Liver (tissue), 3 donors: ENCODE measurements at regions not wholly inside any gene's neighbourhood (a gene's known extent, or its start where the extent isn't known, plus 50 kb on each side); places are given as distances from the start of the nearest gene placed in this dataset.

Experiments used
- EGR1 ChIP-seq, 2 donors: IDR thresholded peaks; 2 replicates each; pipeline ENCODE4 v1.6.1; 2016 to 2018; ENCODE audit warnings: antibody characterized with exemption in 2 of 2, low read depth in 2 of 2
- FOXA1 ChIP-seq: IDR thresholded peaks from 2 replicates; pipeline ENCODE4 v1.6.1; 2016; ENCODE audit warnings: antibody characterized with exemption
- GABPA ChIP-seq, 2 donors: IDR thresholded peaks in 1 of 2; conservative IDR thresholded peaks in 1 of 2; 2 replicates each; pipeline ENCODE4 v1.6.1; 2016; ENCODE audit warnings: antibody characterized with exemption in 2 of 2, mild to moderate bottlenecking in 1 of 2, moderate library complexity in 1 of 2
- JUND ChIP-seq, 2 donors: IDR thresholded peaks; 2 replicates each; pipeline ENCODE4 v1.6.1; 2016; ENCODE audit warnings: antibody characterized with exemption in 2 of 2
- MAX ChIP-seq: IDR thresholded peaks from 2 replicates; pipeline ENCODE4 v1.6.1; 2016; ENCODE audit warnings: antibody characterized with exemption
- RAD21 ChIP-seq, 2 donors: IDR thresholded peaks; 2 replicates each; pipeline ENCODE4 v1.6.1; 2016; ENCODE audit warnings: antibody characterized with exemption in 2 of 2, mild to moderate bottlenecking in 2 of 2
- RXRA ChIP-seq, 2 donors: IDR thresholded peaks; 2 replicates each; pipeline ENCODE4 v1.6.1; 2017 to 2018; ENCODE audit warnings: antibody characterized with exemption in 2 of 2, mild to moderate bottlenecking in 1 of 2
- SP1 ChIP-seq: IDR thresholded peaks from 2 replicates; pipeline ENCODE4 v1.6.1; 2018; ENCODE audit warnings: antibody characterized with exemption, mild to moderate bottlenecking
- TAF1 ChIP-seq: conservative IDR thresholded peaks from 2 replicates; pipeline ENCODE4 v1.6.1; 2016; ENCODE audit warnings: antibody characterized with exemption, mild to moderate bottlenecking
- YY1 ChIP-seq: IDR thresholded peaks from 2 replicates; pipeline ENCODE4 v1.6.1; 2016; ENCODE audit warnings: antibody characterized with exemption, mild to moderate bottlenecking
- TF ChIP-seq, protein P1 (sequence below): fragments of 150-350 bp; IDR thresholded peaks from 2 replicates; pipeline ENCODE4 v1.5.1; 2017; ENCODE audit warnings: improper control_type of control experiment, low read depth, low read length; ENCODE audit not compliant: missing input control
- TF ChIP-seq, protein P2 (sequence below): IDR thresholded peaks from 2 replicates; pipeline ENCODE4 v1.6.1; 2016; ENCODE audit warnings: antibody characterized with exemption, mild to moderate bottlenecking
- TF ChIP-seq, protein P3 (sequence below): IDR thresholded peaks from 2 replicates; pipeline ENCODE4 v1.6.1; 2016; ENCODE audit warnings: antibody characterized with exemption
- TF ChIP-seq, protein P4 (sequence below): IDR thresholded peaks from 2 replicates; pipeline ENCODE4 v1.6.1; 2016; ENCODE audit warnings: antibody characterized with exemption
- donor health status: healthy.
- donor health status: healthy.

- TF ChIP-seq MAX: no peak
- TF ChIP-seq, protein P1, sequence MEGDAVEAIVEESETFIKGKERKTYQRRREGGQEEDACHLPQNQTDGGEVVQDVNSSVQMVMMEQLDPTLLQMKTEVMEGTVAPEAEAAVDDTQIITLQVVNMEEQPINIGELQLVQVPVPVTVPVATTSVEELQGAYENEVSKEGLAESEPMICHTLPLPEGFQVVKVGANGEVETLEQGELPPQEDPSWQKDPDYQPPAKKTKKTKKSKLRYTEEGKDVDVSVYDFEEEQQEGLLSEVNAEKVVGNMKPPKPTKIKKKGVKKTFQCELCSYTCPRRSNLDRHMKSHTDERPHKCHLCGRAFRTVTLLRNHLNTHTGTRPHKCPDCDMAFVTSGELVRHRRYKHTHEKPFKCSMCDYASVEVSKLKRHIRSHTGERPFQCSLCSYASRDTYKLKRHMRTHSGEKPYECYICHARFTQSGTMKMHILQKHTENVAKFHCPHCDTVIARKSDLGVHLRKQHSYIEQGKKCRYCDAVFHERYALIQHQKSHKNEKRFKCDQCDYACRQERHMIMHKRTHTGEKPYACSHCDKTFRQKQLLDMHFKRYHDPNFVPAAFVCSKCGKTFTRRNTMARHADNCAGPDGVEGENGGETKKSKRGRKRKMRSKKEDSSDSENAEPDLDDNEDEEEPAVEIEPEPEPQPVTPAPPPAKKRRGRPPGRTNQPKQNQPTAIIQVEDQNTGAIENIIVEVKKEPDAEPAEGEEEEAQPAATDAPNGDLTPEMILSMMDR: no peak
- TF ChIP-seq, protein P2, sequence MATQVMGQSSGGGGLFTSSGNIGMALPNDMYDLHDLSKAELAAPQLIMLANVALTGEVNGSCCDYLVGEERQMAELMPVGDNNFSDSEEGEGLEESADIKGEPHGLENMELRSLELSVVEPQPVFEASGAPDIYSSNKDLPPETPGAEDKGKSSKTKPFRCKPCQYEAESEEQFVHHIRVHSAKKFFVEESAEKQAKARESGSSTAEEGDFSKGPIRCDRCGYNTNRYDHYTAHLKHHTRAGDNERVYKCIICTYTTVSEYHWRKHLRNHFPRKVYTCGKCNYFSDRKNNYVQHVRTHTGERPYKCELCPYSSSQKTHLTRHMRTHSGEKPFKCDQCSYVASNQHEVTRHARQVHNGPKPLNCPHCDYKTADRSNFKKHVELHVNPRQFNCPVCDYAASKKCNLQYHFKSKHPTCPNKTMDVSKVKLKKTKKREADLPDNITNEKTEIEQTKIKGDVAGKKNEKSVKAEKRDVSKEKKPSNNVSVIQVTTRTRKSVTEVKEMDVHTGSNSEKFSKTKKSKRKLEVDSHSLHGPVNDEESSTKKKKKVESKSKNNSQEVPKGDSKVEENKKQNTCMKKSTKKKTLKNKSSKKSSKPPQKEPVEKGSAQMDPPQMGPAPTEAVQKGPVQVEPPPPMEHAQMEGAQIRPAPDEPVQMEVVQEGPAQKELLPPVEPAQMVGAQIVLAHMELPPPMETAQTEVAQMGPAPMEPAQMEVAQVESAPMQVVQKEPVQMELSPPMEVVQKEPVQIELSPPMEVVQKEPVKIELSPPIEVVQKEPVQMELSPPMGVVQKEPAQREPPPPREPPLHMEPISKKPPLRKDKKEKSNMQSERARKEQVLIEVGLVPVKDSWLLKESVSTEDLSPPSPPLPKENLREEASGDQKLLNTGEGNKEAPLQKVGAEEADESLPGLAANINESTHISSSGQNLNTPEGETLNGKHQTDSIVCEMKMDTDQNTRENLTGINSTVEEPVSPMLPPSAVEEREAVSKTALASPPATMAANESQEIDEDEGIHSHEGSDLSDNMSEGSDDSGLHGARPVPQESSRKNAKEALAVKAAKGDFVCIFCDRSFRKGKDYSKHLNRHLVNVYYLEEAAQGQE: no peak
- no peak for TF ChIP-seq TAF1
- TF ChIP-seq RAD21 (IDR thresholded peaks at IDR 0.05): no peak
- TF ChIP-seq YY1: no peak
- no peak for TF ChIP-seq GABPA (IDR thresholded peaks at IDR 0.05 in 1 of 2, conservative IDR thresholded peaks at IDR 0.05 in 1 of 2)
- TF ChIP-seq JUND (IDR thresholded peaks at IDR 0.05): no peak
- no peak for TF ChIP-seq EGR1 (IDR thresholded peaks at IDR 0.05; ENCODE audit: low read depth in 2 of 2)
- no peak for TF ChIP-seq SP1
- TF ChIP-seq, protein P3, sequence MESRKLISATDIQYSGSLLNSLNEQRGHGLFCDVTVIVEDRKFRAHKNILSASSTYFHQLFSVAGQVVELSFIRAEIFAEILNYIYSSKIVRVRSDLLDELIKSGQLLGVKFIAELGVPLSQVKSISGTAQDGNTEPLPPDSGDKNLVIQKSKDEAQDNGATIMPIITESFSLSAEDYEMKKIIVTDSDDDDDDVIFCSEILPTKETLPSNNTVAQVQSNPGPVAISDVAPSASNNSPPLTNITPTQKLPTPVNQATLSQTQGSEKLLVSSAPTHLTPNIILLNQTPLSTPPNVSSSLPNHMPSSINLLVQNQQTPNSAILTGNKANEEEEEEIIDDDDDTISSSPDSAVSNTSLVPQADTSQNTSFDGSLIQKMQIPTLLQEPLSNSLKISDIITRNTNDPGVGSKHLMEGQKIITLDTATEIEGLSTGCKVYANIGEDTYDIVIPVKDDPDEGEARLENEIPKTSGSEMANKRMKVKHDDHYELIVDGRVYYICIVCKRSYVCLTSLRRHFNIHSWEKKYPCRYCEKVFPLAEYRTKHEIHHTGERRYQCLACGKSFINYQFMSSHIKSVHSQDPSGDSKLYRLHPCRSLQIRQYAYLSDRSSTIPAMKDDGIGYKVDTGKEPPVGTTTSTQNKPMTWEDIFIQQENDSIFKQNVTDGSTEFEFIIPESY: no peak
- TF ChIP-seq RXRA (IDR thresholded peaks at IDR 0.05): no peak
- TF ChIP-seq, protein P4, sequence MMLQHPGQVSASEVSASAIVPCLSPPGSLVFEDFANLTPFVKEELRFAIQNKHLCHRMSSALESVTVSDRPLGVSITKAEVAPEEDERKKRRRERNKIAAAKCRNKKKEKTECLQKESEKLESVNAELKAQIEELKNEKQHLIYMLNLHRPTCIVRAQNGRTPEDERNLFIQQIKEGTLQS: no peak
- no peak for TF ChIP-seq FOXA1
Observed at GRCh38 chr6:164337925-164338397, 923.4 kb downstream of the QKI start.
